ENCODE measurements at regions not wholly inside any gene's neighbourhood (a gene's known extent, or its start where the extent isn't known, plus 50 kb on each side); places are given as distances from the start of the nearest gene placed in this dataset.
"Not testable (repeated sequence)": the region's sequence is repeated elsewhere in the genome, so short reads cannot be mapped to it uniquely, and the experiment has no call there.

DNA sequence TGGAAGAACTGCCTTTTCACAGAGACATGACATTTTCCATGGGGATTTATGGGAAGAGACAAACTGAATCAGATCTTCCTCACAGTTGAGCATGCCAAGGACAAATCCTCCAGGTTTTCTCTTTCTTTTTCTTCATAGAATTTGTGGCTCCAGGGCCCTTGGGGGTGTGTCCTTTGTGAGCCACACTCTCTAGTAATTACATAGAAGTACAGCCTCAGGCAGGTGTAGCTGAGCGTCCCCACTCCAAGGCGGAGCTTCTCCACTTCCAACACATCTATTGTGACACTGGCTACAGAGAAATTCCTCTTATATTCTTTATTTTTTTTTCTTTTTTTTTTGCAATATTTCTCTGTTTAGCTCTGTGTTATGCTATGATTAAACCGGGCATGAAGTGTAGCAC lies 420.5 kb upstream of the CD180 start:
- no peak for DNase-seq

DNA sequence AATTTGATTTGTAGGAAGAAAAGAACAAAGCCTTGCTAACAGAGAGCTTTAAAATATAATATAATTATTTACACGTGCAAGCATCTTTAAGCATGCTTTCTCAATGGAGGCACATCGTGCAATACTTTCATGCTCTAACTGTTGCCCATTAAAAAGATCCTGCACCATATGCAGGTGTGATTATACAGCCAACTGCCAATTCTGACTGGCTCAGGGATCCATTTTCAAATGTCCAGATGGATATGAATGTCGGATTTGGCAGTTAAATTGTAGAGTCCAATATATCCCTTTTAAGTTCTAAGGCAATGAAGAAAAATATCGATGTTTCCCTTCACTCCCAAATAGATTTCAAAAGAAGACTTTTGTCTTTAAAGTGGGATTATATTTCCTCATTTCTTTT lies 416.4 kb upstream of the CD180 start:
- DNase-seq = no peak

DNA sequence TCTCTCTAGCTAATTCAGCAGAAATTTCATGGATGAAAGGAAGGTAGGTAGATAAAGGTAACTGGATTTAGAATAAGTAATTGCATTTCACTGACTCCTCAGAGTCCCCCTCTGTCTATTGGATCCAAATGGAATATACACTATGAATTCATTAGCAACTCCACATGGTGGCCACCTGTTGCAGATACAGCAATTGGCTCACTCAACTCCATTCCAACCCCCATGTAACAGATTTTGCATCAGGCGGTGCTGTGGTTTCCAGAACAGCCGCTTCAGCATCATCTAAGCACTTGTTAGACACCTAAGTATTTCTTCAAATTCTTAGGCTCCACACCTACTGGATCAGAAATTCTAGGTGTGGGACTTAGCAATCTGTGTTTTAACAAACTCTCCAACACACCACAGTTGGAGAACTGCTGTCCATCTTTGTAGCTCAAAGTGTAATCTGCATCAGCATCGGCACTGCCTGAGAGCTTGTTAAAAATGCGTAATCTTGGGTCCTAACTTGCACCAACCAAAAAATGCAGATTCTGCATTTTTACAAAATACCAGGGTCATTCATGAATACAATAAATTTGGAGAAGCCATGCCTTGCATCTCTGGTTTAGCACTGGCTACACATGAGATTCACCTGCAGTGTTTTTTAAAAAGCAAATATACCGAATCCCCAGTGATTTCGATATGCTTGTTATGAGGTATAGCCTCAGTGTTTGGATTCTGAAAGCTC lies 413.8 kb upstream of the CD180 start:
- no peak for DNase-seq

DNA sequence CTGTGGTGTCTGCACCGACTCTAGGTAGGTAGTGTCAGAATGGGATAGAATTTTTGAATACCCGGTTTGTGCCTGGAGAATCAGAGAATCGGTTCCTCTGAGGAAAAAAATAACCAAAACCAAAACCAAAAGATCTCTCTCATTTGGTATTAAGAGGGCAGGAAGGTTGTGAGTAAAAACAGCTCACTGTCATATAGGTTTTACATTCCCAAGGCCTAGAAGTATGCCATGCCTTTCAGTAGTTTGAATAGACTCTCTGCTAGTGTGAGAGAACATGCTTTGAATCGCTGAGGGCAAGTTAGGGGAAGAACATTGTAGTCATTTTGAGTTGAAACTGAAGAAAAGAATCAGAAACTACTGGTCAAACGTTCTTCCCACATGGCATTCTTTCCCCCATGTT lies 411.4 kb upstream of the CD180 start:
- DNase-seq = no peak

DNA sequence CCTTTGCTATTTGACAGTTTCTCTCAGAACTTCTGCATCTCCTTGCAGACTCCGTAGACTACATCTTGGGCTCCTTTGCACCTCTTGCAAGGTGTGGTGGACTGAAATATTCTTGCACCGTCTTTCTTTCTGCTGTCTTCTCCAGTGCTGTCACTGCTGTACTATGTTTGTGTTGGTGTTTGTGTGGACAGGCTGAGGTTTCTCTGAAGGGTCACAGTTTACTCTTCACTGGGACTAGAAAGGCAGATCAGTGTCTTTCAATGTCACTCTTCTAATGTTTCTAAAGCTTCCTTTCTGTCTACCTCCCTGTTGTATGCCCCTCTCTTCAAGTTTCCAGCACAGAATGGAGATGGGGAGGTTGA lies 410.0 kb upstream of the CD180 start:
- no peak for DNase-seq

DNA sequence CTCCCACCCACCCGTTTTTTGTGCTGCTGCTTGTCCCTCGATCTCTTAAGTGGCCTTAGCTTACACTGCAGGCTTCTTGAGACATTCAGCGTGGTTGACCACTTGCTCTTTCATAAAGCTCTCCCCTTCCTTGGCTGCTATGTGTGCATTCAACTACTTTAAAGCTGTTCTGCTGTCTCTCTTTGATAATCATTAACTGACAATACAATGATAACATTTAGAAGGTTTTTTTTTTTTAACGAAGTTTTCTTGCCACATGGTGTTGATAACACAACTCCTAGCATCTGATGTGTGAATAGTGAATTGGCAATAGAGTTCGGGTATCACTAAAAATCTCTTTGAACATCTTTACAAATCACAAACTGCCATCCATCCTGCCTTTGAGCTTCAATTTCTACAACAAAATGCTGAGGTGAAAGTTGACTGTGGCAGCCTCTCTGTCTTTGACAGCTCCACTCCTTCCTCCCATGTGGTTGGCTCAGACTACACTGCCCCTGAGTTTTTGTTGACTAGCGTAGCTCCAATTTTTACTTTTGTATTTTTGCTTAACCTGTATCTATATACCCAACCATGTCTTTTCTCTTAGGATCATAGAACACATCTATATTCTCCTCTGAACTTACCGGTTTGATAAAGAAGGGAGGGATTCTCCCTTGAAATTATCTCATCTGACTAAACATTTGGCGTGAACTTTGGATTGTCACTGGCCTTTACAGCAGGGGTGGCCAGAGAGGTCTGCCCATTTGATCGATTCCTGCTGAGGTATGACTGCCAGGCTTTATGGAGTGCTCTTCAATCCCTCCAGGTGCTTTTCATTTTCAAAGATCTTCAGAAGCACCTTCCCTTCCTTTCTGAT lies 409.4 kb upstream of the CD180 start:
- no peak for DNase-seq

- DNase-seq = no peak
These were observed 394.9 kb upstream of the CD180 start for GRCh38 chr5:67591491-67591890.

DNA sequence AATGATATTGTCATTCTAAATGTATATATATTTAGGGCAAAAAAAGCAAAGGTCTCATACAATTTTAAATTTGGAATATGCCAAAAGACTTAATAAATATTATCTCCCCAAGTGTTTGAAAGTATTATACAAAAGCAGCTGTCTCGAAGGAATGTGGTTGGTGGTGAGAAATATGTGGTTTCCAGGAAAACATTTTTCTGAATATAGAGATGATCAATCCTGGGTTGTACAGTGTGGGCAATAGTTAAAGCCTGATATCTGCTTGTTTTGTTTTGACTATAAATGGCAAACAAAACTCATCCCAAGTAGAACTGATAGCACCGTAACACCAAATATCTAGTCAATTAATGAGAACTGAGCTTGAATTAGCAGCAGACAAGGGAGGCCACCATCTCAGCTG lies 391.8 kb upstream of the CD180 start:
- DNase-seq = no peak

DNA sequence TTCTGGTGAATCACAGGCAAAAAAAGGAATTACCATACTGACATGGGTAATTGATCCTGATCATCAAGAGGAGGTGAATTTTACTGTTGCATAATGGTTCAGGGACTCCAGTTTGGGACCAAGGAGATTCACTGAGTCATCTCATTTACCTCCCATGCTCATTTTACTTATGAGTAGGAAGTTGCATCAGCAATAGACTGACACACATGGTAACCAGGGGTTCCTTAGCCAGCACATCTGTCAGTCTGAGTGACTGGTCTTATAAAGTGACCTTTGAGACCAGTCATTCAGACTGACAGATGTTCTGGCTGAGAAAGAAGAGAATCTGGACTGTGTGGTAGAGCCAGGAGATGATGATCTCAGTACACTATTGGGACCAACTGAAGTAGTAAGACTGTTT lies 384.6 kb upstream of the CD180 start:
- DNase-seq = no peak

- no peak for DNase-seq
These were observed 381.4 kb upstream of the CD180 start for GRCh38 chr5:67578011-67578410.

GRCh38 chr5:67577424-67577823 lies 380.8 kb upstream of the CD180 start:
- no peak for DNase-seq

DNA sequence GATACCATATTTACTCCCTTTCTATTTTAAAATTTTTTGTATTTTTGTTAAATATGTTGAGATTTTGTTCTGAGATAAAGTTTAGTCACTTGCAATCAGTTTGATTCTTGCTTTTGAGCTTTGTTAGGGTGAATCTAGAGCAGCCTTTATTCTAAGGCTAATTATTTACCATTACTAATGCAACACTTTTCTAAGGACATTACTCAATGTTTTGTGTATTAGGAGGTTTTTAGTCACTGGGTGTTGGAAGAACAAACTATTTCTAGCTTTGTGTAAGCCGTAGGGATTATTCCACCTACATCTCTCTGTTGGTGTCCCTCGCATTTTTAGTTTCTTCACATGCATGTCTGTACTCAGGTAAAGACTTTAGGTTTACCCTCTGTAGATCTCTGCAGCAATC lies 379.5 kb upstream of the CD180 start:
- DNase-seq = no peak

DNA sequence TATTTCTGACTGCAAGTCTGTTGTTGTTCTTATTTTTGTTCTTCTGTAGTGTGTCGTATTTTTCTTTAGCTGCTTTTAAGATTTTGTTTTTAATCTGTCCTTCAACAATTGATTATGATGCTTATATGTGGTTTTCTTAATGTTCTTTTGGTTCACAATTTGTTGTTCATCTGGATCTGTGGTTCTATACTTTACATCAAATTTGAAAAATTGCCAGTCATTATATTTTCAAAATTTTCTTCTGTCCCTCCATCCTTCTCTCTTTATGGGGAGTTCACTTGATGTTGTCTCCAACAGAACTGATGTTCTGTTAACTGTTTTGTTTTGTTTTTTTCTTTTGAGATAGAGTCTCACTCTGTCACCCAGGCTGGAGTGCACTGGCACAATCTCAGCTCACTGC lies 378.5 kb upstream of the CD180 start:
- DNase-seq = no peak

GRCh38 chr5:67561151-67561932 lies 364.7 kb upstream of the CD180 start:
- DNase-seq = no peak

GRCh38 chr5:67552773-67553172 lies 356.2 kb upstream of the CD180 start:
- no peak for DNase-seq

GRCh38 chr5:67549947-67550346 lies 353.3 kb upstream of the CD180 start:
- DNase-seq = no peak

GRCh38 chr5:67549296-67549618 lies 352.7 kb upstream of the CD180 start:
- DNase-seq = no peak

DNA sequence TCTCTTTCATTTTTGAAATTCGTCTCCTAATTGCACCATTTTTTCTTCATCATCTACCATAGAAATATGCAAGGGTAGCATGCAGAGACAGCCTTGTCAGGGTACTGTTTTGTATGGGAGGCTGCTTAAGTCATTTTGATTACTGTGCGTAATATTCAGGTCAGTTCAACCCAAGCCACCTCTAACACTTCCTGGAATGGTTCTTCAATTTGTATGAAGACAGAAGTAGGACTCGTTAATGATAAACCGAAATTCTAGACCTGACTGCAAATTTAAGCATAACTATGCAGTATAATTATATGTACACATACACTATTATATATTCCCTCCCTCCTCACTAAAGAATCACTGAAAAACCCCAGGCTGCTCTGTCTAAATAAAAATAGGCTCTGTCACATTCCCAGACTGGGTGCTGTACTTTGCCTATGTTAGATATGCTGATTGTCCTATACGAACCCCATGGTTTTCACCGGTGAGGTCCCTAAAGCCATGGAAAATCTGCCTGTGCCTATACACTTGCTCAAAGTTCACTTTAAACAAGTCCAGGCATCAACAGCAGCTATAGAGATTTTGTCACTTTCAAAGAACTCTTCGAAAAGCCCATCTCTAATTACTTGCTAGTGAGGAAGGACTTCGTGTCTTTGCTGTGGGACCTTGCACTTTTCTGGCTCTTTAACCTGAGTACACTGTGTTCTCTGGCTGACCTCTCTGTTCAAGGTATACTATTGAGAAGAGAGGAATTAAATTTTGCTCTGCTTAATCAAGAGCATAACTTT lies 352.1 kb upstream of the CD180 start:
- DNase-seq = no peak

GRCh38 chr5:67547682-67548081 lies 351.1 kb upstream of the CD180 start:
- no peak for DNase-seq

DNA sequence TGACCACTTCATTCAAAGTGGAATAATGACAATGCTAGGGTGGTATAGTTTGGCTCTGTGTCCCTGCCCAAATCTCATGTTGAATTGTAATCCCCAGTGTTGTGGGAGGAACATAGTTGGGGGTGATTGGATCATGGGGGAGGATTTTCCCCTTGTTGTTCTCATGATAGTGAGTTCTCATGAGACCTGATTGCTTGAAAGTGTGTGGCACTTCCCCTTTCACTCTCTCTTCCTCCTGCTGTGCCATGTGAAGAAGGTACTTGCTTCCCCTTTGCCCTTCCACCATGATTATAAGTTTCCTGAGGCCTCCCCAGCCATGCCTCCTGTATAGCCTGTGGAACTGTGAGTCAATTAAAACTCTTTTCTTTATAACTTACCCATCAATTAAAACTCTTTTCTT lies 348.3 kb upstream of the CD180 start:
- DNase-seq = not testable (repeated sequence)

- DNase-seq = no peak
These were observed 347.2 kb upstream of the CD180 start for GRCh38 chr5:67543720-67544270.

DNA sequence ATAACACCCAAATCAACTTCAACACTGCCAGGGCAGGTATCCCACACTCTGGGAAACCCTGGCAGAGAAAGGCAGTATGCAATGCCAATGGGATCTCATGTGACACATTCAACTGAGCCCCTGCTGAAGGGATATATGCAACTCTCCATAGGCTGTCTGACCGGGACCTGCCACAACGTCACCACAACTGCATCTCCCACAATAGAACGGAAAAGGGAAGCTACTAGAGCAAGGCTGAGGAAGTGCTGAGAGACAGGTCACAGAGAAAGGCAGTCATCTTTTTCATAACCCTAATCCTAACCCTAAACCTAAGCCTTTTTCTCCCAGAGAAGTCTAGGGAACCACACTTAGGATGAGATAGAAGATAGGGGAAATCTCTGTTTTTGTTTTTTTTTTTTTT lies 345.9 kb upstream of the CD180 start:
- no peak for DNase-seq

DNA sequence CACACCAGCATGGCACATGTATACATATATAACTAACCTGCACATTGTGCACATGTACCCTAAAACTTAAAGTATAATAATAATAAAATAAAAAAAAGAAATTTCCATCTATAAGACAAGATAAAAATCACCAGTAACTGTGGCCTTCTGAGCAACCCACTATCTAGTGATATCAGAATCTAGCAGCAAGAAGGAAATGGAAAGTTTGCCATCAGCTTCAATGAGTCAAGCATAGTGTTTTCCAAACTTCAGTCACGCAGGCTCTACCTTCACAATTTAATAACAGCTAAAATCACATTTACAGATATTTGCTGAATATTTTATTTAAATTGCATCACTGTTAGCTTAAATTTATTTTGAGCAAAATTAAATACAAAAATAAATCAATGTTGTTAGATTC lies 345.3 kb upstream of the CD180 start:
- no peak for DNase-seq
